Neural crest cell (in vitro differentiated cells): ENCODE measurements at regions not wholly inside any gene's neighbourhood (a gene's known extent, or its start where the extent isn't known, plus 50 kb on each side); places are given as distances from the start of the nearest gene placed in this dataset.
"Not testable (repeated sequence)": the region's sequence is repeated elsewhere in the genome, so short reads cannot be mapped to it uniquely, and the experiment has no call there.

ENCODE experiments used
- DNase-seq: peaks from one replicate; pipeline ENCODE4 v3.0.0; 2021; ENCODE audit warnings: low read depth, mixed read lengths, low spot score
- H3K27ac Mint-ChIP-seq: one replicate; pipeline ENCODE4 v1.8.0; 2021; ENCODE audit warnings: mild to moderate bottlenecking, mixed read lengths; ENCODE audit not compliant: unreplicated experiment
- H3K27me3 Mint-ChIP-seq: 2 replicates; pipeline ENCODE4 v1.8.0; 2021; ENCODE audit warnings: low read depth, mild to moderate bottlenecking, mixed read lengths
- H3K36me3 Mint-ChIP-seq: 2 replicates; pipeline ENCODE4 v1.8.0; 2021; ENCODE audit warnings: low read depth, mild to moderate bottlenecking, mixed read lengths
- H3K4me1 Mint-ChIP-seq: 2 replicates; pipeline ENCODE4 v1.8.0; 2021; ENCODE audit warnings: mixed read lengths
- H3K4me3 Mint-ChIP-seq: one replicate; pipeline ENCODE4 v1.8.0; 2021; ENCODE audit warnings: mild to moderate bottlenecking, mixed read lengths
- H3K9me3 Mint-ChIP-seq: 2 replicates; pipeline ENCODE4 v1.8.0; 2021; ENCODE audit warnings: mixed read lengths
- TF ChIP-seq, protein P1 (sequence below): fragments of 200-600 bp; sonication (generic); conservative IDR thresholded peaks from 2 replicates; pipeline ENCODE4 v1.5.0; 2021; ENCODE audit warnings: antibody characterized with exemption, mild to moderate bottlenecking

GRCh38 chr12:86407620-86408208, 151.5 kb upstream of the MGAT4C start:
- no peaks in the 10 kb centered on the region for H3K27me3 Mint-ChIP-seq
- H3K36me3 Mint-ChIP-seq = peaks cover 3% of the 10 kb centered on the region
- no peak overlapping the region for H3K4me3 Mint-ChIP-seq
- TF ChIP-seq, protein P1, sequence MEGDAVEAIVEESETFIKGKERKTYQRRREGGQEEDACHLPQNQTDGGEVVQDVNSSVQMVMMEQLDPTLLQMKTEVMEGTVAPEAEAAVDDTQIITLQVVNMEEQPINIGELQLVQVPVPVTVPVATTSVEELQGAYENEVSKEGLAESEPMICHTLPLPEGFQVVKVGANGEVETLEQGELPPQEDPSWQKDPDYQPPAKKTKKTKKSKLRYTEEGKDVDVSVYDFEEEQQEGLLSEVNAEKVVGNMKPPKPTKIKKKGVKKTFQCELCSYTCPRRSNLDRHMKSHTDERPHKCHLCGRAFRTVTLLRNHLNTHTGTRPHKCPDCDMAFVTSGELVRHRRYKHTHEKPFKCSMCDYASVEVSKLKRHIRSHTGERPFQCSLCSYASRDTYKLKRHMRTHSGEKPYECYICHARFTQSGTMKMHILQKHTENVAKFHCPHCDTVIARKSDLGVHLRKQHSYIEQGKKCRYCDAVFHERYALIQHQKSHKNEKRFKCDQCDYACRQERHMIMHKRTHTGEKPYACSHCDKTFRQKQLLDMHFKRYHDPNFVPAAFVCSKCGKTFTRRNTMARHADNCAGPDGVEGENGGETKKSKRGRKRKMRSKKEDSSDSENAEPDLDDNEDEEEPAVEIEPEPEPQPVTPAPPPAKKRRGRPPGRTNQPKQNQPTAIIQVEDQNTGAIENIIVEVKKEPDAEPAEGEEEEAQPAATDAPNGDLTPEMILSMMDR = no peak
- no peak overlapping the region for H3K27ac Mint-ChIP-seq
- no peaks in the 10 kb centered on the region for H3K4me1 Mint-ChIP-seq
- peaks cover 13% of the 10 kb centered on the region for H3K9me3 Mint-ChIP-seq
- DNase-seq = no peak

- no peaks in the 10 kb centered on the region for H3K36me3 Mint-ChIP-seq
- no peak overlapping the region for H3K27ac Mint-ChIP-seq
- no peaks in the 10 kb centered on the region for H3K27me3 Mint-ChIP-seq
- no peak overlapping the region for H3K4me3 Mint-ChIP-seq
- no peaks in the 10 kb centered on the region for H3K9me3 Mint-ChIP-seq
- DNase-seq = no peak
- TF ChIP-seq, protein P1 = no peak
- no peaks in the 10 kb centered on the region for H3K4me1 Mint-ChIP-seq
These were observed 133.8 kb upstream of the MGAT4C start for GRCh38 chr12:86389949-86390348.

DNA sequence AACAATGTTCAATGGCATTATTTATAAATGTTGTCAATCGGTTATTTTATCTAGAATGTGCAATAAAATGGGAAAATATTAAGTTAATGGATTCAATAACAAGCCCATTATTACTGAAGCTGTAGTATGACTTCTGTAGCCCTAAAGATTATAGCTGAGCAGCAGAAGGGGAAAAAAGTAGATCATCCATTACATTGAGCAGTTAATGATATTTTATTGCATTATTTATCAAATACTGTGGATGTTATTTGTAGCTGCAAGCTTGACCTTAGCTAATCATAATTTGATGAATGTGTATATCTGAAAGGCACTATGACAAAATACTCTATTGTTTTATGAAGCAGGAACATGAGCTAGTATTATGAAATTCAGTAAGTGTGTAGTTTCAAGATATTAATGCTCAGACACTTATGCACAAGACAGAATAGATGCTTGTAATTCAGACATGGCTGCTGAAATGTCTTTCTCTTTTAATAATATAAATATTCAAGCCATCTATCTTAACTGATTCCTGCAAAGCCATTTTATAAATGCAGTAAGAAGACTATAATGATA, 131.5 kb upstream of the MGAT4C start:
- Mint-ChIP-seq H3K9me3 (no peaks in the 10 kb centered on the region), H3K27ac (no peak overlapping the region), H3K4me3 (no peak overlapping the region), H3K36me3 (no peaks in the 10 kb centered on the region), H3K4me1 (no peaks in the 10 kb centered on the region), H3K27me3 (no peaks in the 10 kb centered on the region)
- no peak for DNase-seq
- TF ChIP-seq, protein P1 = no peak

GRCh38 chr12:86383759-86384158, 127.6 kb upstream of the MGAT4C start:
- not testable (repeated sequence) for H3K4me3 Mint-ChIP-seq, H3K9me3 Mint-ChIP-seq, H3K27ac Mint-ChIP-seq, H3K36me3 Mint-ChIP-seq, H3K27me3 Mint-ChIP-seq, H3K4me1 Mint-ChIP-seq, DNase-seq

DNA sequence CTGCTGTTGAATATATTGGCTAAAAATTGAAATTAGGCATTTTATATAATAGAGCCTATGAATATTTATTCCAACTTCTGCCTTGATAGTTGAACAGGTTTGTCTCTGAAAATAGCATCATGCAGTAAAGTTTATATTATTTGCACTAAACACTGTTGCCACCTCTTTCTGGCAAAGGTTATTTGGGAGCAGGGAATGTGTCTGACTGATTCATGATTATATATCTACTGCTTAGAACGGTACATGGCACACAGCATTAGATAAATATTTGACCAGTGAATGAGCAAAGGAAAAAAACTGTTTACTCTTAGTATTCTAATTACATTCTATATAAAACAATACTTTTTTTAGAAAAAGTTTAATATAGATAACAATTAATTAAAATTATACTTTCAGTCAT, 123.1 kb upstream of the MGAT4C start:
- H3K9me3 Mint-ChIP-seq = peaks cover 6% of the 10 kb centered on the region
- DNase-seq = no peak
- H3K4me3 Mint-ChIP-seq = no peak overlapping the region
- H3K27ac Mint-ChIP-seq = no peak overlapping the region
- no peaks in the 10 kb centered on the region for H3K36me3 Mint-ChIP-seq
- TF ChIP-seq, protein P1 = no peak
- H3K4me1 Mint-ChIP-seq = no peaks in the 10 kb centered on the region
- H3K27me3 Mint-ChIP-seq = no peaks in the 10 kb centered on the region

DNA sequence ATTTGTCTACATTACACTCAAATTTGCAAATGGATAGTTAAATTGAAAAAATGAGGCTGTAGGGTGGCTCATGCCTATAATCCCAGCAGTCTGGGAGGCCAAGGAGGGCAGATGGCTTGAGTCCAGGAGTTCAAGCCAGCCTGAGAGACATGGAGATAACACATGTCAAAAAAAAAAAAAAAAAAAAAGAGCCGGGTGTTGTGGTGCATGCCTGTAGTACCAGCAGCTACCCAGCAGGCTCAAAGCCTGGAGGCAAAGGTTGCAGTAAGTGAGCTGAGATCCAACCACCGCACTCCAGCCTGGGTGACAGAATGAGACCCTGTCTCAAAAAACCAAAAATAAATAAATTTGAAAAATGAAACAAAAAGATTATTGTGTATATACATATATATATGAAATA, 119.9 kb upstream of the MGAT4C start:
- Mint-ChIP-seq H3K4me3 (no peak overlapping the region), H3K27me3 (no peaks in the 10 kb centered on the region), H3K36me3 (no peaks in the 10 kb centered on the region), H3K4me1 (no peaks in the 10 kb centered on the region), H3K27ac (no peak overlapping the region), H3K9me3 (no peaks in the 10 kb centered on the region)
- TF ChIP-seq, protein P1 = peak; percentile 51
- no peak for DNase-seq
